ENCODE measurements at regions not wholly inside any gene's neighbourhood (a gene's known extent, or its start where the extent isn't known, plus 50 kb on each side); places are given as distances from the start of the nearest gene placed in this dataset.

DNA sequence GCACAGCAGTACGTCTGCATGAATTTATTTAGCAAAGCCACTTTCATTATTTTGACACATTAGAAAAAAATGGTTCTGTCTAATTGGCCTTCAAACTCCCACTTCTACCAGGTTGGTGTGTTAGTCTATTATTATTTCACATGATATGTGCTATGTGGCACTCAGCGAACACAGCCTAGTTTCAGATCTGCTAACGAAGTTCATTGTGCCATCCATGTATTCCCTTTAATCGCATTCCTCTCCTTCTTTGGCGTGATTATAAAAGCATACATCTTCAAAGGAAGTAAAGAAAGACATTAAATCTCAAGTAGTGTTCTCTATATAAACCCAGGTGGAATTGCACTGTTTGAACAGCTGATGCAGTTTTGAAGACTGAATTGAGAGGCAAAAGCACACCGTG is 96.4 kb upstream of the CACNA2D1 start:
- TF ChIP-seq CREB1 (CRISPR knock-in tag; IDR thresholded peaks at IDR 0.05) (no peak), CTCF (IDR thresholded peaks at IDR 0.05) (no peak), MAX (CRISPR knock-in tag; IDR thresholded peaks at IDR 0.05) (no peak)
